HUDEP-2 (cell line): ENCODE measurements at regions not wholly inside any gene's neighbourhood (a gene's known extent, or its start where the extent isn't known, plus 50 kb on each side); places are given as distances from the start of the nearest gene placed in this dataset.

ENCODE experiments used
- DNase-seq, 76 experiments: peaks; one replicate each; lab custom pipeline; 2025; ENCODE audit not compliant: unreplicated experiment in 76 of 76; lab: John Stamatoyannopoulos, UW

- DNase-seq: no peak
Measured at GRCh38 chrX:39731330-39731667, 366.5 kb downstream of the BCOR start.

GRCh38 chrX:39731735-39732134, 366.0 kb downstream of the BCOR start:
- no peak for DNase-seq

GRCh38 chrX:39733745-39734144, 364.0 kb downstream of the BCOR start:
- no peak for DNase-seq

GRCh38 chrX:39734174-39734776, 363.5 kb downstream of the BCOR start:
- DNase-seq: no peak

- no peak for DNase-seq
Measured at GRCh38 chrX:39736216-39737211, 361.2 kb downstream of the BCOR start.

- DNase-seq: no peak
Measured at GRCh38 chrX:39739585-39739984, 358.2 kb downstream of the BCOR start.

- no peak for DNase-seq
Measured at GRCh38 chrX:39740078-39740477, 357.7 kb downstream of the BCOR start.

- no peak for DNase-seq
Measured at GRCh38 chrX:39741904-39742303, 355.9 kb downstream of the BCOR start.

- DNase-seq: no peak
Measured at GRCh38 chrX:39745818-39746217, 351.9 kb downstream of the BCOR start.

- no peak for DNase-seq
Measured at GRCh38 chrX:39749135-39749534, 348.6 kb downstream of the BCOR start.

GRCh38 chrX:39749728-39750127, 348.0 kb downstream of the BCOR start:
- DNase-seq: no peak

GRCh38 chrX:39750256-39750790, 347.4 kb downstream of the BCOR start:
- no peak for DNase-seq

GRCh38 chrX:39750848-39751247, 346.9 kb downstream of the BCOR start:
- DNase-seq: no peak

- DNase-seq: no peak
Measured at GRCh38 chrX:39752815-39753214, 344.9 kb downstream of the BCOR start.

GRCh38 chrX:39753293-39753996, 344.3 kb downstream of the BCOR start:
- no peak for DNase-seq

GRCh38 chrX:39755143-39756032, 342.4 kb downstream of the BCOR start:
- no peak for DNase-seq

GRCh38 chrX:39756086-39756883, 341.5 kb downstream of the BCOR start:
- no peak for DNase-seq

GRCh38 chrX:39757971-39758370, 339.8 kb downstream of the BCOR start:
- DNase-seq: no peak

GRCh38 chrX:39758791-39759525, 338.8 kb downstream of the BCOR start:
- DNase-seq: no peak
